Right lobe of liver (tissue), 4 donors: ENCODE measurements at regions not wholly inside any gene's neighbourhood (a gene's known extent, or its start where the extent isn't known, plus 50 kb on each side); places are given as distances from the start of the nearest gene placed in this dataset.
"Not testable (repeated sequence)": the region's sequence is repeated elsewhere in the genome, so short reads cannot be mapped to it uniquely, and the experiment has no call there.

Experiments used
- CTCF ChIP-seq, 4 donors: fragments of 200-600 bp in 3 of 4; fragments of 450-650 bp in 1 of 4; IDR thresholded peaks; one replicate each; pipeline versions ENCODE4 v1.5.1 to v1.8.0; 2016 to 2022; ENCODE audit warnings: antibody characterized with exemption in 4 of 4, mild to moderate bottlenecking in 2 of 4
- POLR2A ChIP-seq: fragments of 450-650 bp; IDR thresholded peaks from one replicate; pipeline ENCODE4 v1.6.1; 2017; ENCODE audit warnings: antibody characterized with exemption, mild to moderate bottlenecking
- donor health status: DM: no; HTN: no; CAD: no.
- donor health status: DM: no; HTN: no; CAD: no.
- donor health status: DM: no; HTN: yes; CAD: no.

GRCh38 chr6:112528306-112528705 lies 181.2 kb downstream of the RFPL4B start:
- not testable (repeated sequence) for TF ChIP-seq CTCF (IDR thresholded peaks at IDR 0.05); POLR2A
